ENCODE measurements at regions not wholly inside any gene's neighbourhood (a gene's known extent, or its start where the extent isn't known, plus 50 kb on each side); places are given as distances from the start of the nearest gene placed in this dataset.

DNA sequence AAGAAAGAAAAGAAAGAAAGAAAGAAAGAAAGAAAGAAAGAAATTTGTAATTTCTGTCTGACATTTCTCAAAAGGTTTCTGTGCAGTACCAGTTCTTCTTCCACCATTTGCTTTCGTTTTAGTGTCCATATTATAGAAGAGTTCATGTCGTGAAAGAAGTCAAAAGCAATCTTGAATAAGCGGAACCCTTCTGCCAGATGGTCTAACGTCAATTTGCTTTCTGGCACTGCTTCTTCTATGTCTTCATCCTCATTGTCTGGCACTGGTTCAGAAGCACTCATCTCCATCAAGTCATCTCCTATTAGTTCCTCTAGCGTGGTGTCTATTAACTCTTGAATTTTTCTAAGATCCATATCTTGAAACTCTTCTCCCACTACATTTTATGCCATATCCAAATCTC lies 170.0 kb upstream of the KCTD3 start:
- Histone ChIP-seq H3K4me1 (no peaks in the 10 kb centered on the region), H3K4me3 (no peak overlapping the region), H3K9me3 (no peaks in the 10 kb centered on the region), H3K27me3 (no peaks in the 10 kb centered on the region), H3K27ac (no peak overlapping the region), H3K36me3 (no peaks in the 10 kb centered on the region)
- DNase-seq (no peak), FAIRE-seq (no peak), ATAC-seq (no peak)
- TF ChIP-seq, protein P1, sequence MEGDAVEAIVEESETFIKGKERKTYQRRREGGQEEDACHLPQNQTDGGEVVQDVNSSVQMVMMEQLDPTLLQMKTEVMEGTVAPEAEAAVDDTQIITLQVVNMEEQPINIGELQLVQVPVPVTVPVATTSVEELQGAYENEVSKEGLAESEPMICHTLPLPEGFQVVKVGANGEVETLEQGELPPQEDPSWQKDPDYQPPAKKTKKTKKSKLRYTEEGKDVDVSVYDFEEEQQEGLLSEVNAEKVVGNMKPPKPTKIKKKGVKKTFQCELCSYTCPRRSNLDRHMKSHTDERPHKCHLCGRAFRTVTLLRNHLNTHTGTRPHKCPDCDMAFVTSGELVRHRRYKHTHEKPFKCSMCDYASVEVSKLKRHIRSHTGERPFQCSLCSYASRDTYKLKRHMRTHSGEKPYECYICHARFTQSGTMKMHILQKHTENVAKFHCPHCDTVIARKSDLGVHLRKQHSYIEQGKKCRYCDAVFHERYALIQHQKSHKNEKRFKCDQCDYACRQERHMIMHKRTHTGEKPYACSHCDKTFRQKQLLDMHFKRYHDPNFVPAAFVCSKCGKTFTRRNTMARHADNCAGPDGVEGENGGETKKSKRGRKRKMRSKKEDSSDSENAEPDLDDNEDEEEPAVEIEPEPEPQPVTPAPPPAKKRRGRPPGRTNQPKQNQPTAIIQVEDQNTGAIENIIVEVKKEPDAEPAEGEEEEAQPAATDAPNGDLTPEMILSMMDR (IDR thresholded peaks at IDR 0.05): no peak
- intact Hi-C loops (cut with DNase I): no loop called here
- WGBS, 2 donors: 59 to 72% methylated on average over 5 of the region's 5 CpGs

DNA sequence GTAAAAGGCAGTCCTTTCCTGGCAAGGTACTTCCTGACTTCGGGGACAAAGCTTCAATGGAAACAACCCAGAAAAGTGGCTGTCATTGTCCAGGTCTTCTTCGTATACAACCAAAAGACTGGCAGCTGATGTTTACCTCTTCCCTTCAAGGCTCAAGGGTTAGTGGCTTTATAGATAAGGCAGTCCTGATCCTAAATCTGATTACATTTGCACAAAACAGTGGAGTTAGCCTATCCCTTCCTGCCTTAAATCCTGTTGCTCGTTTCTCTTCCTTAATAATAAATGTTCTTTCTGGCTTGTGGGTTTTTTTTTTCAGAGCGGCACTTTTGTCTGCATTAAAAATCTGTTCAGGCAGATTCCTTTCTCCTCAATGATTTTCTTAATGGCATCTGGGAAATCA lies 169.3 kb upstream of the KCTD3 start:
- H3K27me3 ChIP-seq: no peaks in the 10 kb centered on the region
- no peak for ATAC-seq
- intact Hi-C loops (cut with DNase I): no loop called here
- H3K4me1 ChIP-seq: no peaks in the 10 kb centered on the region
- H3K4me3 ChIP-seq: no peak overlapping the region
- TF ChIP-seq, protein P1 (IDR thresholded peaks at IDR 0.05): no peak
- H3K36me3 ChIP-seq: no peaks in the 10 kb centered on the region
- 25 to 33% methylated on average over 4 of the region's 4 CpGs for WGBS, 2 donors
- no peak overlapping the region for H3K27ac ChIP-seq
- no peak for FAIRE-seq
- no peaks in the 10 kb centered on the region for H3K9me3 ChIP-seq
- DNase-seq: no peak

- 56 to 67% methylated on average over 2 of the region's 2 CpGs for WGBS, 2 donors
- FAIRE-seq (no peak), DNase-seq (no peak), ATAC-seq (no peak)
- H3K27ac ChIP-seq: no peak overlapping the region
- intact Hi-C loops (cut with DNase I): no loop called here
- H3K4me1 ChIP-seq: no peaks in the 10 kb centered on the region
- H3K36me3 ChIP-seq: no peaks in the 10 kb centered on the region
- H3K9me3 ChIP-seq: no peaks in the 10 kb centered on the region
- H3K27me3 ChIP-seq: no peaks in the 10 kb centered on the region
- H3K4me3 ChIP-seq: no peak overlapping the region
- TF ChIP-seq, protein P1 (IDR thresholded peaks at IDR 0.05): no peak
These were observed 167.3 kb upstream of the KCTD3 start for GRCh38 chr1:215399787-215400186.

- H3K4me3 ChIP-seq: no peak overlapping the region
- H3K4me1 ChIP-seq: no peaks in the 10 kb centered on the region
- FAIRE-seq (no peak), ATAC-seq (no peak), DNase-seq (no peak)
- H3K9me3 ChIP-seq: no peaks in the 10 kb centered on the region
- WGBS, 2 donors: 52 to 56% methylated on average over 1 of the region's 1 CpG
- intact Hi-C loops (cut with DNase I): no loop called here
- H3K27ac ChIP-seq: no peak overlapping the region
- no peaks in the 10 kb centered on the region for H3K27me3 ChIP-seq
- TF ChIP-seq, protein P1 (IDR thresholded peaks at IDR 0.05): no peak
- H3K36me3 ChIP-seq: no peaks in the 10 kb centered on the region
These were observed 166.4 kb upstream of the KCTD3 start for GRCh38 chr1:215400741-215401140.

DNA sequence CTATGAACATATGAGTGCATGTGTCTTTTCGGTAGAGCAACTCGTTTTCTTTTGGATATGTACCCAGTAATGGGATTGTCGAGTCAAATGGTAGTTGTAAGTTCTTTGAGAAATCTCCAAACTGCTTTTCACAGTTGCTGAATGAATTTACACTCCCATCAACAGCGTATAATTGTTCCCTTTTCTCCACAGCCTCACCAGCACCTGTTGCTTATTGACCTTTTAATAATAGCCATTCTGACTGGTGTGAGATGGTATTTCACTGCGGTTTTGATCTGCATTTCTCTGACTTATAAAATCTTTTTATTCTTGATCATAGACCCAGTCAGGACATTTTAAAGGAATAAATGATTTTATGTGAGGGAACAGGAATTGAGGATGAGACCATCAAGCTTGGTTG lies 165.0 kb upstream of the KCTD3 start:
- Histone ChIP-seq H3K27me3 (no peaks in the 10 kb centered on the region), H3K27ac (no peak overlapping the region), H3K4me1 (no peaks in the 10 kb centered on the region), H3K9me3 (no peaks in the 10 kb centered on the region), H3K36me3 (no peaks in the 10 kb centered on the region), H3K4me3 (no peak overlapping the region)
- FAIRE-seq (no peak), ATAC-seq (no peak), DNase-seq (no peak)
- TF ChIP-seq, protein P1 (IDR thresholded peaks at IDR 0.05): no peak
- intact Hi-C loops (cut with DNase I): no loop called here
- WGBS, 2 donors: 62 to 78% methylated on average over 5 of the region's 5 CpGs

Measured in pancreas (tissue), 10 donors.